ENCODE measurements at regions not wholly inside any gene's neighbourhood (a gene's known extent, or its start where the extent isn't known, plus 50 kb on each side); places are given as distances from the start of the nearest gene placed in this dataset.
"Not testable (repeated sequence)": the region's sequence is repeated elsewhere in the genome, so short reads cannot be mapped to it uniquely, and the experiment has no call there.

- TF ChIP-seq, protein P1, sequence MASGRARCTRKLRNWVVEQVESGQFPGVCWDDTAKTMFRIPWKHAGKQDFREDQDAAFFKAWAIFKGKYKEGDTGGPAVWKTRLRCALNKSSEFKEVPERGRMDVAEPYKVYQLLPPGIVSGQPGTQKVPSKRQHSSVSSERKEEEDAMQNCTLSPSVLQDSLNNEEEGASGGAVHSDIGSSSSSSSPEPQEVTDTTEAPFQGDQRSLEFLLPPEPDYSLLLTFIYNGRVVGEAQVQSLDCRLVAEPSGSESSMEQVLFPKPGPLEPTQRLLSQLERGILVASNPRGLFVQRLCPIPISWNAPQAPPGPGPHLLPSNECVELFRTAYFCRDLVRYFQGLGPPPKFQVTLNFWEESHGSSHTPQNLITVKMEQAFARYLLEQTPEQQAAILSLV (tag; IDR thresholded peaks at IDR 0.05), result no peak
- no peak for TF ChIP-seq EP400 (IDR thresholded peaks at IDR 0.05)
Observed at GRCh38 chr2:131659168-131659572, 131.5 kb downstream of the CCDC74A start (continued).

DNA sequence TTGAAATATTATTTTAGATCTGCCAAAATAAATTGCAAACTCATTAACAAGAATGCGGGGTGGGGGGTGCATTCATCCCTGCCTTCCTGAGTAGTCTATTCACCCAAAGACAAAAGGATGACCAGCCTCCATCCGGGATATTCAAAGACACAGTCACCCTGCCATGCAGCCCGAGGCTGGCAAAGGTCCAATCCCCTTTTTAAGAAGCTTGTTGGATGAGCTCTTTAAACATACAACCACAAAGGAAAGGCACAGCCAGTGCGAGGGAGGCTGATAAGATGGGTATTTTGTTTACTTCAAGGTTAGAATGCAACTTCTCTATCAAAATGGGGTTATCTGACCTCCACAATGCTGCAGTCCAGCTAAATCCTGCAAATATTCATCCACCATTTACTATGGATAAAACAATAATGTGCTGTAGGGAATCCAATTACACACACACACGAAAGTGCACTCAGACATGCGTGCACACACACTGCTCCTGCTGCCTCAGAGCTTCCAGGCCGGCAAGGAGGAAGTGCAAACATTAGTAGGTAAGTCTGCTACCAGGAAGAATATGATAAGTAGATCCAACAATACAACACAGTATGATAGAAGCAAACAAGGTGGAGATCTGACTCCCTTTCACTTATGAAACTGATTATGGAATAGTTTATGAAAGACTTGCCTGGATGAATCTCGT, 133.6 kb downstream of the CCDC74A start:
- WGBS (ENCODE audit: insufficient coverage, low coverage, missing lambda C conversion rate), result 8% methylated on average over 8 of the region's 8 CpGs
- H3K27me3 ChIP-seq (ENCODE audit: control insufficient read depth in 2 of 2, insufficient read depth in 2 of 2, low read length in 2 of 2), result not testable (repeated sequence)
- TF ChIP-seq NFIC (IDR thresholded peaks at IDR 0.05), result peak; percentile 79
- TF ChIP-seq GABPA (tag; conservative IDR thresholded peaks at IDR 0.05; ENCODE audit: low read depth), result peak; percentile 35; the same call in 1 of the 2 replicates
- TF ChIP-seq, protein P2, sequence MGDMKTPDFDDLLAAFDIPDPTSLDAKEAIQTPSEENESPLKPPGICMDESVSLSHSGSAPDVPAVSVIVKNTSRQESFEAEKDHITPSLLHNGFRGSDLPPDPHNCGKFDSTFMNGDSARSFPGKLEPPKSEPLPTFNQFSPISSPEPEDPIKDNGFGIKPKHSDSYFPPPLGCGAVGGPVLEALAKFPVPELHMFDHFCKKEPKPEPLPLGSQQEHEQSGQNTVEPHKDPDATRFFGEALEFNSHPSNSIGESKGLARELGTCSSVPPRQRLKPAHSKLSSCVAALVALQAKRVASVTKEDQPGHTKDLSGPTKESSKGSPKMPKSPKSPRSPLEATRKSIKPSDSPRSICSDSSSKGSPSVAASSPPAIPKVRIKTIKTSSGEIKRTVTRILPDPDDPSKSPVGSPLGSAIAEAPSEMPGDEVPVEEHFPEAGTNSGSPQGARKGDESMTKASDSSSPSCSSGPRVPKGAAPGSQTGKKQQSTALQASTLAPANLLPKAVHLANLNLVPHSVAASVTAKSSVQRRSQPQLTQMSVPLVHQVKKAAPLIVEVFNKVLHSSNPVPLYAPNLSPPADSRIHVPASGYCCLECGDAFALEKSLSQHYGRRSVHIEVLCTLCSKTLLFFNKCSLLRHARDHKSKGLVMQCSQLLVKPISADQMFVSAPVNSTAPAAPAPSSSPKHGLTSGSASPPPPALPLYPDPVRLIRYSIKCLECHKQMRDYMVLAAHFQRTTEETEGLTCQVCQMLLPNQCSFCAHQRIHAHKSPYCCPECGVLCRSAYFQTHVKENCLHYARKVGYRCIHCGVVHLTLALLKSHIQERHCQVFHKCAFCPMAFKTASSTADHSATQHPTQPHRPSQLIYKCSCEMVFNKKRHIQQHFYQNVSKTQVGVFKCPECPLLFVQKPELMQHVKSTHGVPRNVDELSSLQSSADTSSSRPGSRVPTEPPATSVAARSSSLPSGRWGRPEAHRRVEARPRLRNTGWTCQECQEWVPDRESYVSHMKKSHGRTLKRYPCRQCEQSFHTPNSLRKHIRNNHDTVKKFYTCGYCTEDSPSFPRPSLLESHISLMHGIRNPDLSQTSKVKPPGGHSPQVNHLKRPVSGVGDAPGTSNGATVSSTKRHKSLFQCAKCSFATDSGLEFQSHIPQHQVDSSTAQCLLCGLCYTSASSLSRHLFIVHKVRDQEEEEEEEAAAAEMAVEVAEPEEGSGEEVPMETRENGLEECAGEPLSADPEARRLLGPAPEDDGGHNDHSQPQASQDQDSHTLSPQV (IDR thresholded peaks at IDR 0.05), result peak; percentile 47; the same call in 1 of the 2 replicates
- 0 out of 2 replicates have a peak, but pooled peaks have one; percentile 10 for TF ChIP-seq BACH1 (tag; IDR thresholded peaks at IDR 0.05)
- TF ChIP-seq FOSL1 (tag; conservative IDR thresholded peaks at IDR 0.05), result peak; percentile 17; the same call in 1 of the 2 replicates
- TF ChIP-seq ZNF639 (CRISPR knock-in tag; conservative IDR thresholded peaks at IDR 0.05 in 1 of 2, IDR thresholded peaks at IDR 0.05 in 1 of 2), result peak in 1 of 2 experiments; percentile 32; a peak in 1 of 4 replicates

More for the DNA sequence above, 133.6 kb downstream of the CCDC74A start:
- Histone ChIP-seq H2AFZ (ENCODE audit: low read depth, low read length) (peak overlapping the region; percentile 82), H3K27ac (ENCODE audit: extremely low read depth, low read depth, low read length) (peak overlapping the region; percentile 59), H3K4me1 (replicated peaks in 1 of 2; ENCODE audit: control insufficient read depth in 2 of 2, insufficient read depth in 2 of 2, low read length in 2 of 2) (peaks cover 11 to 20% of the 10 kb centered on the region in 2 experiments), H3K4me2 (ENCODE audit: insufficient read depth, low read length) (peak overlapping the region; percentile 57)
- intact Hi-C loops (cut with micrococcal nuclease); H3K9me1 ChIP-seq (ENCODE audit: control insufficient read depth, insufficient read depth, low read length); H3K4me3 ChIP-seq; FAIRE-seq; H3K36me3 ChIP-seq (ENCODE audit: control insufficient read depth, insufficient read depth, low read length); H3K9me3 ChIP-seq (replicated peaks; ENCODE audit: control insufficient read depth, insufficient read depth, low read depth, low read length); H4K20me1 ChIP-seq (replicated peaks; ENCODE audit: control insufficient read depth, insufficient read depth, low read length); H3K9ac ChIP-seq (ENCODE audit: insufficient read depth in 1 of 2, low read depth in 2 of 2, low read length in 2 of 2); CTCF ChIA-PET (ENCODE audit: low intra/inter-chr PET ratio); H3K79me2 ChIP-seq (ENCODE audit: control insufficient read depth, insufficient read depth, low read length); BruUV-seq (replicated peaks): not testable (repeated sequence)
- POLR2A ChIA-PET, result interaction anchor here (1.7 kb wide), 1 partner anchor 10 kb away, joined by 5 read pairs; no protein-coding TSS in a partner anchor
- ATAC-seq (peak; percentile 83), DNase-seq (ENCODE audit: extremely low read depth in 1 of 4, low spot score in 3 of 4) (peak in 2 of 4 experiments; percentile 15 to 57)
- in situ Hi-C loops (cut with MboI), result loop anchor here (5.0 kb wide), 1 partner anchor 244 kb away; no protein-coding TSS in a partner anchor

All from K562 (cell line).